SHP77 (cell line): ENCODE measurements at regions not wholly inside any gene's neighbourhood (a gene's known extent, or its start where the extent isn't known, plus 50 kb on each side); places are given as distances from the start of the nearest gene placed in this dataset.

Source experiments
- DNase-seq, 2 experiments: peaks; one replicate each; lab custom pipeline; 2025; lab: John Stamatoyannopoulos, UW

DNA sequence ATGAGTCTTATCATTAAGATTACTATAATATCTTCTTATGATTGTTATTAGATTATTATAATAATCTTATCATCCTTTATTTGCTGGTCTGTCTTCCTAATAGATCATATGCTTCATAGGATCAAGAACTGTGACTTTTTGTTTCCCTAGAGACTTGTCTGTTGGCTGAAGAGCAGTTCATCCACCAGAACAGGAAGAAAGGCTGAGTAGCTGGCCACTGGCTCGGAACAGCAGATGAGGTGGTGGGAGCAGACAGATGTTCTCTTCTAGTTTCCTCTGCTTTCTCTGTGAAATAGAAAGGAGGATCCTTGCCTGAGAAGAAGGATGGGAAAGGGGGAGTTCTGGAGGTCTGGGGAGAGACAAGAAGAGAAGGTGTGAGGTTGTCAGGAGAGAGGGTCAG lies 120.0 kb downstream of the CCNA1 start:
- no peak for DNase-seq

DNA sequence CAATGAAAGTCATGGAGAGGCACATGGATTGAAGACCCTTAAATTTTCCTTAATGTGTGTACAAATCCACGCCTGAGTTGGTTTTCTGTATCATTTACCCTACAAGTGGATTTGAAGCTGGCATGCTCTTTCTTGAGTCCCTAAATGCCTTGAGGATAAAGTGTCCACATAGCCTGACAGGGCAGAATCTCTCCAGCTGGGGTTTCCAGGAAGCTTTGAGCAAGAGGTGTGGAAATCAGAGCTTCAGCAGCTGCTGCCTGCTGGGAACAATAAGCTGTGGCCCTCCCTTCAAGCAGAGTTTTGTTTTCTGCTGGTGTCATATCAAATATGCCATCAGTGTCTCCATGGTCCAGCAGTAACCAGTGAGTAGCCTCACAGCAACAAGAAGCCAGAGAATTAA lies 120.3 kb upstream of the SERTM1 start:
- peak; percentile 48 to 54 for DNase-seq

DNA sequence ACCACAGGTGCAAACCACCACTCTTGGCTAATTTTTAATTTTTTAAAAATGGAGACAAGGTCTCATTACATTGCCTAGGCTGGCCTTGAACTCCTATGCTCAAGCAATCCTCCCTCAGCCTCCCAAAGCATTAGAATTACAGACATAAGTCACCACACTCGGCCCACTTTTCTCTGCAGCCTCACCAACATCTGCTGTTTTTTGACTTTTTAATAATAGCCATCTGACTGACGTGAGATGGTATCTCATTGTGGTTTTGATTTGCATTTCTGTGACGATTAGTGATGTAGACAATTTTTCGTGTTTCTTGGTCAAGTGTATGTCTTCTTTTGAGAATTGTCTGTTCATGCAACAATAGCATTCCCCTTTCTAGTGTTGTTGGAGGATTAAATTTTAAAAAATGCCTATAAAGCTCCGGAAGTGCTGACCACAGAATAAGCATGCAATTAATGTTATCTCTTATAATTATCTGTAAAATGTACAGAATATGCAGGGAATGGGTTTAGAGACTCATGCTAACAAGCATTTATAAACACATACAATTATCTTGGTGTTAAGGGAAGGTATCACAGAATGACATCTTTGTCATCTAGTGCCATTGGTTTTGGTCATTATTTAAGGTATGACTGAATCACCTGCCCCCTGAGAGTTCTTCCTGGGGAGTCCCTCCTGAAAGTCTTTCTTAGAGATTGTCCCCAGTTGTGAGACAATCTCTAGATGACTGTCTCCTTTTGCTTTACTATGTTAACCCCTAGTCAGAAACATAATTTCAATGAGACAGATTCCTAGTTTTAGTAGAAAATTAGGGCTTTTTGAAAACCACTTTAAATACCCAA lies 118.5 kb upstream of the SERTM1 start:
- no peak for DNase-seq

DNA sequence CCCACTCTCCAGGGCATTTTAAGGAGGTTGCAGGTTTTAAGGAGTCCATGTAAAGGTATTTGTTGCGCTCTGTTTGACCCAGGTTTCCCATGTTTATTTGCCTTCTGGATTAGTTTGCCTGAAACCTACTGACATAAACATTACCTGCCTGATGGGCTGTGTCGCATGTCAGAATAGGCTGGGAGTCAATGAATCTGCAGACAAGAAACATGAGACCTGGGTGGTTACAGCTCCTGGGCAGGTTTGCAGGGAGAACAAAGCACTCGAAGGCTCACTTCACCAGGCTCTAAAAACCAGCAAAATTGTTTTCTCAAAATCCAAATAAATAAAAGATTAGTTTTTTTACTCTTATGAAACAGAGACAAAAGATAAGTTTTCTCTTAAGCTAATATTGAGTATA lies 114.4 kb upstream of the SERTM1 start:
- no peak for DNase-seq

DNA sequence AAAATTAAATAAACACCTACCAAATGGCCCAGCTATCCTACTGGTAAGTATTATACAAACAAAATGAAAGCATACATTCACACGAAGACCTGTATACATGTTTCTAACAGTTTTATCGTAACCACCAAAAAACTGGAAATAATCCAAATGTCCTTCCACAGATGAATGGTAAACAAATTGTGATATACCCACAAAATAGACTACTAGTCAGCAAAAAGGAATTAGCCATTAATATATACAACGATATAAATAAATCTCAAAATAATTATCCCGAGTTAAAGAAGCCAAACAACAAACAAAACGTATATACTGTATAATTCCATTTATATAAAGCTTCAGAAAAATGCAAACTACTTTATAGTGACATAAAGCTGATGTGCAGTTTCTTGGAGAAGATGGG lies 106.3 kb upstream of the SERTM1 start:
- no peak for DNase-seq

DNA sequence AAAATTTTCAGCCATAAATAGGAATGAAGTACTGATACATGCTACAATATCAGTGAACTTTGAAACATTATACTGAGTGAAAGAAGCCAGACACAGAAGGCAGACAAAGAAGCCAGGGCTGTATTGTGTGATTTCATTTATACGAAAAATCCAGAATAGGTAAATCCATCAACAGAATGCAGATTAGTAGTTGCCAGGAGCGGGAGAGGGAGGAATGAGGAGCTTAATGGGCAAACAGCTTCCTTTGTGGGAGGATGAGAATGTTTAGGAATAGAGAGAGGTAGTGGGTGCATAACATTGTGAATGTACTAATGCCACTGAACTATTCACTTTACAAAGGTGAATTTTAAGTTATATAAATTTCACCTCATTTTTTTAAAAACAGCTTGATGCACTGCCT lies 103.3 kb upstream of the SERTM1 start:
- no peak for DNase-seq

DNA sequence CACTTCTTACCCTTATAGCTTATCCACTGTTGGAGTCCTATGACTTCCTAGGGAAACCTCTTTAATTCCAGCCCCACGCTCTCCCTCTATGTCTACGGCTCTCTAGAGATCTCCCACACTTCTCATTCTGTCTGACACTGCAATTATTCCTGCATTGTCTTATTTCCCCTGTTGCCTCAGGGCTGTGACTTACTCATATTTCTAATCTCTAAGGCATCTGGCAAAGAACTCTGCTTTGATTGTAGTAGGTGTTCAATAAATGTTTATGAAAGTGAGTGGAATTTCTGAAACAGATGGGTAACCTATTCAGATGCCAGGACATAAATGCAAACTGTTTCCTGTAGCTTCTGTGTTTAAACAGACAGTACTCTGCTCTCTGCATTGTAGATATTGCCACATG lies 102.4 kb upstream of the SERTM1 start:
- peak in 1 of 2 experiments; percentile 17 for DNase-seq

DNA sequence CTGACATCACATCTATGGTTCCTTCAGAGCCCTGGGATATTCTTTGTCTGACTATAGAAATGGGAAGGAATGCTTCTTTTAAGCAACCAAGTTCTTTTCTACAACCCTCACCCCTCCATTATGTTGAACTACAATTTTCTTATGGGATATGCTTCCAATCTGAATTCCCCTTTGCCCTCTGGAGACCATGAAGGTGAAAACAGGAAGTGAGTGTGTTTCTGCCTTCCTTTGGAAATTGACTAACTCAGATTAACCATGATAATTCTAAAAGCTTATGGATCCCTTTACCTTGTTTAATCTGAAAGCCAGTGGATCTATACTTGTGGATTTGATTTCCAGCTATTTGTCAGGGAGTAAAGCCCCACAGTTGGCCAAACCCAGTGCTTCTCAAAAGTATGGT lies 90.8 kb upstream of the SERTM1 start:
- no peak for DNase-seq

DNA sequence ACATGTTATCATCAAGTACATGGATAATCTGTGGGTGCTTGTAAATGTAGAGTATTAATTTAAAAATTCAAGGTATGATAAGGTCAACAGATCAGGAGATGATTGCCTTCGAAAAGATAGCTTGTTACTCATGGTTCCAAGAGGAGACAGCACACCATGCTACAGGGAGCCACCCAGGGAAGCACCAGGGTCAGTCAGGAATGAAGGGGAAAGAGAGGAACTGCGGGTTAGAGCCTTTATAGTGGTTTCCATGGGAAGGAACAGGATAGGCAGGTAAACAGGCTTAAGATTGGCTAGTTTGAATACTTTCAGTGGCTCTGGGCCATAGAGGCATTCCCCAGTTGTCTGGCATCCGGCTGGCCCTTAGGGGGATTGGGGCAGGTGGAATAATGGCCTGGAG lies 74.2 kb upstream of the SERTM1 start:
- no peak for DNase-seq

DNA sequence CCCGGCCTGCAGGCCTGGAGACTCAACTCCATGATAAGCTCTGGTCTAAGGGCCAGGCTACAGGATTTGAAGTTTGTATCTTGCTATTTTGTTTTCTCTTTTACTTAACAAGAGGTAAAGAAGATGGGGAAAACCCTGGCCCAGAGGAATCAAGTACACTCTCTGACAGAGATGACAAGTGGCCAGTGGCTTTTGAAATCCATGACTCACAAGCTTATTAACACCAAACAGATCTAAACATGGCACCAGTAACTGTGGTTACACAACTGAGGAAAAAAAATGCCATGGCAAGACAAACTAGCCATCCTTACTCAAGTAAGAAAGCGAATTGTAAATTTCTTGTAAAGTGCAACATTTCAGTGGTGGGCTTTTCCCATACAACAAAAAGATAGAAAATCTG lies 72.6 kb upstream of the SERTM1 start:
- no peak for DNase-seq

DNA sequence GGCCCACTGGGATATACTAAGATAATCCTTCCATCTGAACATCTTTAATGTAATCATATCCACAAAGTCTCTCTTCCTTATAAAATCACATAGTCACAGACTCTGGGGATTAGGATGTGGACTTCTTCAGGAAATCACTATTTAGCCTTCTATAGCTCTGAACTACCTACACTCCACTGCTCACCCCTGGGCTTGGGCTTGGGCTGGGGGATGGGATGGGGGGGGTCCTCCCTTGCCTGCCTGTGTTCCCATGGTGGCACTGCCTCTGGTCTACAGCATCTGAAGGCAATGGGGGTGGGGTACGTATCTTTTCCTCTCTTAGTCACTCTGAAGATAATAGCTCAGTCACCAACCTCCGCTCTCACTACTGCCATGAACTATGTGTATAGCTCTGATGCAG lies 67.8 kb upstream of the SERTM1 start:
- DNase-seq = no peak

DNA sequence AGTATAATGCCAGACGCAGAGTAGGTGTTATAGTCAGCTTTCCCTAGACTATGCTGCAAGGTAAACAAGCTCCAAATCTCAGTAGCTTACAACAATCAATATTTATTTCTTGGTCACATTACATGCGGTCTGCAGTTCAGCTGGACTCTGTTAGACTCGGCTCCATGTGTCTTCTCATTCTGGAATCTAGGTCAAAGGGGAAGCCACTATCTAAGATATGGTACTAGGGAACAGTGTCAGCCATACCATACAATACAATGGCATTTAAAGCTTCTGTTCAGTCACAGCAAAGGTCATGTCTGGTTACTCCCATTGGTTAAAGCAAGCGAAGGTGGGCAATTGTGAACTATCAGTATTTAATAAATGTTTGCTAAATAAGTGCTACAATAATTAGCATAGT lies 65.3 kb upstream of the SERTM1 start:
- DNase-seq = no peak

DNA sequence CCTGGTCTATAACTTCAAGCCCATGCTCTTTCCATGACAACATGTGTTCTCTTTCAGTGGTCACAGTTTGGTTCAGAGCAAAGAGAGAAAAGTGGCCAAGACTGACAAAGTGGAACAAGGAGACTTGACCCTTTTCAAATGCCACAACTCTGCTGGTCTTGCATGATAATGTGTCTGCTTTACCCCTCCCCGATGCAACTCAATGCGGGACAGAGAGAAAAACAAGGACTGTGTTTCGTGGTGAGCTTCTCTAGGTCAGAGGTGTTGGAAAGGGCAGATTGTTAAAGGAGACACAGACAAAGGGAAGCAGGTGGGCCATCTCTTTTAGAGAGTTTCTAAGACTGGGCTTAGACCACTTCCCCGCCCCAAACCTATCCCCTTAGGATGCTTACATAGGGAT lies 61.6 kb upstream of the SERTM1 start:
- no peak for DNase-seq

DNA sequence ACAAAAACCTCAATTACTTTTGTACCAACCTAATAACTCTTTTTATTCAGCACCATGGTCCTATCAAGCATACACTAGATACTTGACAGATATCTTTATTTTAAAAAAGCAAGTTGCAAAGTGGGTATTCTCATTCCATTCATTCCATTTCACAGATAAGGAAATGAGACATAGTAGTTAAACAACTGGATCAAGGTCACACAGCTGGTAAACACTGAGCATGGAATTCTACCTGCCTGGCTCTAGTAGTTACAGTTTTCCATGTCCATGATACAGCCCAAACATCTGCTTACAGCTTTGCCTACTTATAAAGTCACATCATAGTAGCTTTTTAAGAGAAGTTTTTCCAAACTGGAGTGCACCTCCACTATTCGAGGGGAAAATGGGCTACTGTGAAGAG lies 57.1 kb upstream of the SERTM1 start:
- DNase-seq = no peak

DNA sequence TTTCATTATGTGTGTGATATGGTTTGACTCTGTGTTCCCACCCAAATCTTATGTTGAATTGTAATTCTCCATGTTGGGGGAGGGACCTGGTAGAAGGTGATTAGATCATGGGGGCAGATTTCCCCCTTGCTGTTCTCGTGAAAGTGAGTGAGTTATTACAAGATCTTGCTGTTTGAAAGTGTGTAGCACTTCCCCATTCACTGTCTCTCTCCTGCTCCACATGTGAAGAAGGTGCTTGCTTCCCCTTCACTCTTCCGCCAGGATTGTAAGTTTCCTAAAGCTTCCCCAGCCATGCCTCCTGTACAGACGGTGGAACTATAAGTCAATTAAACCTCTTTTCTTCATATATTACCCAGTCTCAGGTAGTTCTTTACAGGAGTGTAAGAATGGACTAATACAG lies 54.3 kb upstream of the SERTM1 start:
- DNase-seq = no peak
